Endothelial cell of umbilical vein (primary cell): ENCODE measurements at regions not wholly inside any gene's neighbourhood (a gene's known extent, or its start where the extent isn't known, plus 50 kb on each side); places are given as distances from the start of the nearest gene placed in this dataset.

ENCODE experiments used
- CTCF ChIP-seq, 2 donors: IDR thresholded peaks; 1 replicate in 1 of 2; 2 replicates in 1 of 2; pipeline ENCODE4 v1.5.1; 2011; ENCODE audit warnings: low read length in 2 of 2, mild to moderate bottlenecking in 2 of 2, moderate library complexity in 2 of 2, control low read depth in 1 of 2, inconsistent platforms in 1 of 2, low read depth in 1 of 2; ENCODE audit not compliant: insufficient read depth in 1 of 2; ENCODE audit errors: extremely low read depth in 1 of 2
- EZH2 ChIP-seq: IDR thresholded peaks from 2 replicates; pipeline ENCODE4 v1.6.1; 2012; ENCODE audit warnings: borderline replicate concordance, low read depth, mild to moderate bottlenecking, moderate library complexity, low read length, inconsistent platforms; ENCODE audit not compliant: severe bottlenecking
- FOS ChIP-seq: IDR thresholded peaks from 2 replicates; pipeline ENCODE4 v1.6.1; 2011; ENCODE audit warnings: mild to moderate bottlenecking, low read length, moderate library complexity, borderline replicate concordance; ENCODE audit not compliant: insufficient read depth
- MYC ChIP-seq: IDR thresholded peaks from one replicate; pipeline ENCODE4 v1.6.1; 2011; ENCODE audit warnings: mild to moderate bottlenecking, low read depth, low read length
- POLR2A ChIP-seq: IDR thresholded peaks from 2 replicates; pipeline ENCODE4 v1.6.1; 2012; ENCODE audit warnings: low read depth, mild to moderate bottlenecking, control low read depth, low read length

GRCh38 chr1:83762416-83762815 is 236.5 kb downstream of the TTLL7 start:
- no peak for TF ChIP-seq POLR2A
- TF ChIP-seq FOS: no peak
- TF ChIP-seq EZH2: no peak
- TF ChIP-seq CTCF (IDR thresholded peaks at IDR 0.05; ENCODE audit: extremely low read depth in 1 of 2, insufficient read depth in 1 of 2, low read depth in 1 of 2, low read length in 2 of 2): no peak
- TF ChIP-seq MYC: no peak
